ENCODE measurements at regions not wholly inside any gene's neighbourhood (a gene's known extent, or its start where the extent isn't known, plus 50 kb on each side); places are given as distances from the start of the nearest gene placed in this dataset.

- WGBS, 2 donors: 79 to 84% methylated on average over 7 of the region's 7 CpGs
- intact Hi-C loops (cut with DNase I): no loop called here
- no peak for TF ChIP-seq CTCF (IDR thresholded peaks at IDR 0.05)
- Histone ChIP-seq H3K36me3 (no peaks in the 10 kb centered on the region), H3K4me3 (no peak overlapping the region), H3K27me3 (no peaks in the 10 kb centered on the region), H3K4me1 (peaks cover 0 to 4% (median 0%) of the 10 kb centered on the region in 9 donors), H3K27ac (no peak overlapping the region), H3K9me3 (no peaks in the 10 kb centered on the region)
- ATAC-seq: no peak
- no peak for DNase-seq
Observed at GRCh38 chr10:78462726-78463228, 429.1 kb downstream of the RPS24 start.

GRCh38 chr10:78464118-78464855, 430.6 kb downstream of the RPS24 start:
- Histone ChIP-seq H3K27ac (no peak overlapping the region), H3K9me3 (no peaks in the 10 kb centered on the region), H3K4me3 (no peak overlapping the region), H3K27me3 (no peaks in the 10 kb centered on the region), H3K36me3 (no peaks in the 10 kb centered on the region), H3K4me1 (no peaks in the 10 kb centered on the region)
- intact Hi-C loops (cut with DNase I): no loop called here
- ATAC-seq: no peak
- DNase-seq: no peak
- WGBS, 2 donors: 66 to 77% methylated on average over 4 of the region's 4 CpGs
- TF ChIP-seq CTCF (IDR thresholded peaks at IDR 0.05): no peak

- Histone ChIP-seq H3K9me3 (no peaks in the 10 kb centered on the region), H3K36me3 (no peaks in the 10 kb centered on the region), H3K27ac (no peak overlapping the region), H3K4me1 (no peaks in the 10 kb centered on the region), H3K27me3 (no peaks in the 10 kb centered on the region), H3K4me3 (no peak overlapping the region)
- no peak for TF ChIP-seq CTCF (IDR thresholded peaks at IDR 0.05)
- intact Hi-C loops (cut with DNase I): no loop called here
- DNase-seq (no peak), ATAC-seq (peak in 1 of 8 donors; percentile 34)
- WGBS, 2 donors: 75 to 77% methylated on average over 13 of the region's 13 CpGs
Observed at GRCh38 chr10:78464856-78465267, 431.2 kb downstream of the RPS24 start.

GRCh38 chr10:78465431-78465830, 431.8 kb downstream of the RPS24 start:
- Histone ChIP-seq H3K4me1 (no peaks in the 10 kb centered on the region), H3K27ac (no peak overlapping the region), H3K9me3 (no peaks in the 10 kb centered on the region), H3K36me3 (no peaks in the 10 kb centered on the region), H3K27me3 (no peaks in the 10 kb centered on the region), H3K4me3 (no peak overlapping the region)
- DNase-seq: no peak
- intact Hi-C loops (cut with DNase I): no loop called here
- TF ChIP-seq CTCF (IDR thresholded peaks at IDR 0.05): no peak
- no peak for ATAC-seq
- 83 to 93% methylated on average over 2 of the region's 2 CpGs for WGBS, 2 donors
